ENCODE measurements at regions not wholly inside any gene's neighbourhood (a gene's known extent, or its start where the extent isn't known, plus 50 kb on each side); places are given as distances from the start of the nearest gene placed in this dataset.

GRCh38 chr11:15770798-15771414, 585.4 kb downstream of the SOX6 start:
- no peak for DNase-seq (ENCODE audit: low read depth in 2 of 2)

- no peak for DNase-seq (ENCODE audit: low read depth in 2 of 2)
These were observed 583.8 kb downstream of the SOX6 start for GRCh38 chr11:15772547-15772946.

- DNase-seq (ENCODE audit: low read depth in 2 of 2) = no peak
These were observed 583.4 kb downstream of the SOX6 start for GRCh38 chr11:15772981-15773380.

GRCh38 chr11:15773476-15774387, 582.6 kb downstream of the SOX6 start:
- no peak for DNase-seq (ENCODE audit: low read depth in 2 of 2)

- DNase-seq (ENCODE audit: low read depth in 2 of 2) = no peak
These were observed 581.9 kb downstream of the SOX6 start for GRCh38 chr11:15774388-15774939.

GRCh38 chr11:15775015-15775541, 581.3 kb downstream of the SOX6 start:
- no peak for DNase-seq (ENCODE audit: low read depth in 2 of 2)

- no peak for DNase-seq (ENCODE audit: low read depth in 2 of 2)
These were observed 580.5 kb downstream of the SOX6 start for GRCh38 chr11:15775797-15776196.

- DNase-seq (ENCODE audit: low read depth in 2 of 2) = no peak
These were observed 580.0 kb downstream of the SOX6 start for GRCh38 chr11:15776366-15776765.

GRCh38 chr11:15779518-15779917, 576.8 kb downstream of the SOX6 start:
- no peak for DNase-seq (ENCODE audit: low read depth in 2 of 2)

GRCh38 chr11:15780382-15780781, 576.0 kb downstream of the SOX6 start:
- DNase-seq (ENCODE audit: low read depth in 2 of 2) = no peak

- DNase-seq (ENCODE audit: low read depth in 2 of 2) = no peak
These were observed 575.5 kb downstream of the SOX6 start for GRCh38 chr11:15780837-15781236.

GRCh38 chr11:15783619-15784018, 572.7 kb downstream of the SOX6 start:
- no peak for DNase-seq (ENCODE audit: low read depth in 2 of 2)

- DNase-seq (ENCODE audit: low read depth in 2 of 2) = no peak
These were observed 563.0 kb downstream of the SOX6 start for GRCh38 chr11:15793043-15793996.

- DNase-seq (ENCODE audit: low read depth in 2 of 2) = no peak
These were observed 561.8 kb downstream of the SOX6 start for GRCh38 chr11:15794361-15795150.

- DNase-seq (ENCODE audit: low read depth in 2 of 2) = no peak
These were observed 561.0 kb downstream of the SOX6 start for GRCh38 chr11:15795378-15795777.

GRCh38 chr11:15800111-15800800, 556.1 kb downstream of the SOX6 start:
- no peak for DNase-seq (ENCODE audit: low read depth in 2 of 2)

GRCh38 chr11:15801126-15801525, 555.2 kb downstream of the SOX6 start:
- no peak for DNase-seq (ENCODE audit: low read depth in 2 of 2)

GRCh38 chr11:15801616-15802015, 554.7 kb downstream of the SOX6 start:
- DNase-seq (ENCODE audit: low read depth in 2 of 2) = no peak

GRCh38 chr11:15805726-15806125, 550.6 kb downstream of the SOX6 start:
- no peak for DNase-seq (ENCODE audit: low read depth in 2 of 2)

GRCh38 chr11:15806217-15806616, 550.1 kb downstream of the SOX6 start:
- DNase-seq (ENCODE audit: low read depth in 2 of 2) = no peak
